ENCODE measurements at regions not wholly inside any gene's neighbourhood (a gene's known extent, or its start where the extent isn't known, plus 50 kb on each side); places are given as distances from the start of the nearest gene placed in this dataset.
"Not testable (repeated sequence)": the region's sequence is repeated elsewhere in the genome, so short reads cannot be mapped to it uniquely, and the experiment has no call there.

DNA sequence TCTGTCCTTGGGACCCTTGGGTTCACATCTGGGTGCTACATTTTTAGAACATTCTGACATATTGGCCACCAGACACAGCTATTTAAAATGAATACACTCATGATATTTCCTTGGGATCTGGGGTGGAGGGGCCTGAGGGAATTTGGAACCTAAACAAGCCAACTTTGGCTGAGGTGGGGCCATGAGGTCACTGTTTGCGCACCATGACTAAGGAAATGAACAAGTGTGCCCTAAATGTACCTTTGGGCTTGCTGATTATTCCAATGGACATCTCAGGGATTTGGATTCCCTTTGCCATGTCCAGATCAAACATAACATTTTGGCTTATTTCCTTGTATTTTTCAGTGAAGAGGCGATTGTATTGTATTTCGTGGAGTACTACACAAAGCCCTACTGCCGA, 80.5 kb upstream of the SEC11C start:
- no peak for DNase-seq

DNA sequence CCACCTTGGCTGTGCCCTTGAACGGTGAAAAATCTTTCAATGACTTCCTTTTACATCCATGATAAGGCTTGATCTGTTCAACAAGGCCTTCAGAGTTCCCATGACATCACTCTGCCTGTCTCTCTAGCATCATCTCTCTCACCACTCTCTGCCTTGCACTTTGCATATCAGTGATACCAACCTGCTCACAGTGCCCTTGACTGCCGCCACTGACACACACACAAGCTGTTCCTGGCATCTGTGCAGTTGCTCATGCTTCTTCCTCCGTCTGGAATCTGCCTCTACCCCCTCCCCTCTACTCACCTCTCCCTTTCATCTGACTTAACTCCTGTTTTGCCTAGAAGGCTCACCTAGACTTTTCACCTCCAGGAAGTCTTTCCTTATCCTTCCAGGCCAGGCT, 79.1 kb upstream of the SEC11C start:
- no peak for DNase-seq

DNA sequence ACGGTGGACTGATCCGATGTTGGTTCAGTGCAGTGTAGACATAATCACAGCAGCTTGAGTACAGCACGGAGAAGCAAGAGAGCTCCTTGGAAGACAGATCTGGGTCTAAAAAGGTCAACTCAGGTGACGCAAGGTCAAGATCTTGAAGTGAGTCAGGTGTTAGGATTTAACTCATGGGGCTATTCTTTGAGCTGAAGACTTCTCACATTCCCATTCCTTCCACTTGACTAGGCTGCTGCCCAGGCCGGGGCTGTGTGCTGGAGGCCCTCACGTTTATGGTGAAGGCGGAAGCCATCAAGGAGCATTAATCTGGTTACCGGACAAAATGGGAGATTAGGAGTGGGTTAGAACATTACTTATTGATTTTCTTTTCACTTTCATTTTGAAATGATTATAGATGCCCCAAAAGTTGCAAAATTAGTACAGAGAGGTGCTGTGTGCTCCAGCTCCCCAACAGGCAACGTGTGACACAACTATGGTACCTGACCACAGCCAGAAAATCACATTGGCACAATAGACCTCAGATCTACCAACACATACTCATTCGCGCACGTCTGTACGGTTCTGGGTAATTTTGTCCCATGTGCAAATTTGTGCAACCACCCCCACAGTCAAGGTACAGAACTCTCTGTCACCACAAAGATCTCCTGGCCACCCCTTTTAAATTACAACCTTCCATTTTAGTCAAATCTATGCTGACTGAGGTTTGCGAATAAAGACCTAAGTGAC, 77.6 kb upstream of the SEC11C start:
- DNase-seq: no peak

DNA sequence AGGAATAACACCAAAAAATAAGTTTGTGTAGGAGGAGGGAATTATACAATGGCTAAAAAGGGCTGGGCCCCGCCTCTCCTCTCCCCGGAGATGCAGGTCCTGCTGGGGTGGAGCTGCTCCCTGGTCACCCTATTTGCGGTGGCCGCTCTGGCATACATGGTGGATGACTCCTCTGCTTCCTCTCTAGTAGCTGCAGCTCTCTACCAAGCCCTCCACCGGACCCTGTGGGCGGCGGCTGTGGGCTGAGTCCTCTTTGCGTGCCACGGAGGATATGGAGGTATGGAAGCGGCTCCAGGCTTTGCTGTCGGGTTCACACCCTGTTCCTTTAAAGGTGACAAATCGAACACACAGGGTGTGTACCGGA, 77.1 kb upstream of the SEC11C start:
- DNase-seq: no peak

- DNase-seq: no peak
Measured at GRCh38 chr18:59063300-59063906, 76.3 kb upstream of the SEC11C start.

GRCh38 chr18:59063912-59064311, 75.8 kb upstream of the SEC11C start:
- no peak for DNase-seq

GRCh38 chr18:59065684-59066083, 74.0 kb upstream of the SEC11C start:
- DNase-seq: no peak

- no peak for DNase-seq
Measured at GRCh38 chr18:59067873-59068272, 71.8 kb upstream of the SEC11C start.

DNA sequence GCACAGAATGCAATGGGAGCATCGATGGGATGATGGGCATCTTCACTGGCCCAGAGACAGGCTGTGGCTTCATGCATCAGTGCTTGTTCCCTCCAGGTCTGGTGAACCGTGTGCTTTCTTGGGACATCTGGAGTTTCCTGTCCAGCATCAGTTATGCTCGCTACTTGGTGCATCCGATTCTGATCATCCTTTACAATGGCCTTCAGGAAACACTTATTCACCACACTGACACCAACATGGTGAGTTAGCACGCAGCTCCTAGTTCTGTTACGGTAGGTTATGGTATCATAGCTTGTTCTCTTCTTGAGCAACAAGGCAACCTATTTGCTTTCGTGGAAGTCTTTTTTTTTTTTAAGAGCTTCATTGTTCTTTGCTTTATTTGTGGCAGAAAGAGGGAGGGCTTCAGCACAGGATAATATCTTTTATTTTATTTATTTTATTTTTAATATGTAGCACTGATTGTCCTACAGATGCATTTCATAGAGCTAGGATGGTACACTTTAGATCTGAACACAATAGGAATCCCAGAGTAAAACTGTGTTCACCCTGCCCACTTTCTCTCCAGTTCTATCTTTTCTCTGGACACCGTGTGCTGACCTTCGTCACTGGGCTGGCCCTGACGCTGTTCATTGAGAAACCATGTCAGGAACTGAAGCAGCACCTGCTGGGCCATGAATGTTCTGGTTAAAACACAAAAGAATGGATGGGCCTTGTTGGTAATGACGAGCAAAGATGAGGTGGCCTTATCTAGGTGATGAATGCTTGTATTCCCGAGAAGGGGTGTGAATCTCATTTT, 71.2 kb upstream of the SEC11C start:
- DNase-seq: no peak

DNA sequence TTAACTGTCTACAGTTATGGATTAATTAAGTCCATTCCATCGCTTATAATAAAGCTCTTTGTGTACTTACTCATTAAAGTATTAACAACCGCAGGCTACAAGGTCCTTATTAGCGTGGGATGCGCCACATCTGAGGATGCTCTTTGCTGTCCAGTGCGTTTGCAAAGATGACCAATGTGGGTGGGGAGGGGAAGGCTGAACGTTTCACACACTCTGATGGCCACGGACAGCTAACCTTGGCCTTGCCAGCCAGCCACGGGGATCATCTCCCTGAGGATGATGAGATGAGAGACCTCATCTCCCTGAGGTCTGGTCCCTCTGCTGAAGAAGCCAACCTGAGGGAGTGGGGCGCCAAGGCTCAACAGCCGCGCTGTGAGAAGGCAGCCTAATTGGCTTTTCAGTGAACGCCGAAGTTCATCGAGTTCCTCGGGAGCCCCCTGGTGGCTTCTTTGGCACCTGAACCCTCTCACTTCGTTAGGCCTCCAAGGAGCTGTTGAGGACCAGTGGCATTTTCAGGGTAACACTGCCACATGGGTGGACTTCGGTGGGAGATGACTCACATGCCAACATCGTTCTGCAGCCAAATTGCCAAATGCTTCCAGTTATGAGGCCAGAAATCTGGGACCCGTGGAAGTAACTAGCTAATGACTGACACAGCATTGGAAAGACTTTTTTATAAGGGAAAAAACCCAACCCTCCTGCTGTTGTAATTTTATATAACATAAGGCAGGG, 69.3 kb upstream of the SEC11C start:
- DNase-seq: peak; percentile 70

DNA sequence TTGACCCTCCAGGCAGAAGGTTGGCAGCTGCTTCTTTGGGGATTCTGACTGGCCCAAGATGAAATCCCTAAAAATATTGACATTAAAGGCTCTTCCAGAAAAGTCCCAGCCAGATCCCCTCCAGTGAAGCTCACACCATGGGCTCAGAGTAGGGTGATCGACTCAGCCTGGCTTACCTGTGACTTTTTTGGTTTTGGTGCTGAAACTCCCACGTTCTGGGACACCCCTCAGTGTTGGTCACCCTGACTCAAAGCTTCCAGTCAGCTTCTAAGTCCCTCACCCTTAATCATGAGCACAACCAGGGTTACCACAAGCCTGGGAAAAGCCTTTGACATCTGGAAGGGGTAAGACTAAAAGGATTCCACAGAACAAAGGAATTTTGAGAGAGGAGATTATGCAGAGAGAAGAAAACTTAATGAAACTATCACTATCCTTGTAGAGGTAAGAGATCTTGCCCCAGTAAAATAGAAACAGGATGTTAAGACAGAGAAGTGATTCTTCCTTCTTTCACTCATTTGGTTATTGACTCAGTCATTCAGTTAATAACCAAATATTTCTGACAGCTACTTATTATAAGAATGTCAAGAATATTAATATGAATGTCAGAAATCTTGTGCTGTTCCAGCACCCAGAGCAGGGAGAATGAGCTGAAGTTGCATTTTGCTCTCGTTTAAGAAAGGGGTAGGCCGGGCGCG, 66.8 kb upstream of the SEC11C start:
- no peak for DNase-seq

DNA sequence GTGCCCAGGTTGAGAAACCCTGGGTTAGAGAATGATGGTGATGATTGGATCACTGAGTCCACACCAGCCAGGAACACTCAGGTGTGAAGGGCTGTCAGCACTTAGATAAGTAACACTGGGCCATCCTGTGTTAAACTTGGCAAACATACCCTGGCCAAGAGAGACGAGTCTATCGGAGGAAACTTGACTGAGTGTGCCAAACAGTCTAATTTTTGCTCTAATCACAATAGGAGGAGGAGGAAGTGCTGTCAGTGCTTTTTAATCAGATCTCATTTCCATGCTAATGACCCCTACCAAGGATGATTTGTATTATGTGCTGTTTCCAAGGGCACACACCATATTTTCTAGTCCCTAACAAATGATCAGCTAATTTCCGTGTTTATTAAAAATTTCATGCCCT, 63.8 kb upstream of the SEC11C start:
- no peak for DNase-seq

GRCh38 chr18:59079264-59079663, 60.4 kb upstream of the SEC11C start:
- no peak for DNase-seq

- DNase-seq: not testable (repeated sequence)
Measured at GRCh38 chr18:59079687-59080501, 59.8 kb upstream of the SEC11C start.

DNA sequence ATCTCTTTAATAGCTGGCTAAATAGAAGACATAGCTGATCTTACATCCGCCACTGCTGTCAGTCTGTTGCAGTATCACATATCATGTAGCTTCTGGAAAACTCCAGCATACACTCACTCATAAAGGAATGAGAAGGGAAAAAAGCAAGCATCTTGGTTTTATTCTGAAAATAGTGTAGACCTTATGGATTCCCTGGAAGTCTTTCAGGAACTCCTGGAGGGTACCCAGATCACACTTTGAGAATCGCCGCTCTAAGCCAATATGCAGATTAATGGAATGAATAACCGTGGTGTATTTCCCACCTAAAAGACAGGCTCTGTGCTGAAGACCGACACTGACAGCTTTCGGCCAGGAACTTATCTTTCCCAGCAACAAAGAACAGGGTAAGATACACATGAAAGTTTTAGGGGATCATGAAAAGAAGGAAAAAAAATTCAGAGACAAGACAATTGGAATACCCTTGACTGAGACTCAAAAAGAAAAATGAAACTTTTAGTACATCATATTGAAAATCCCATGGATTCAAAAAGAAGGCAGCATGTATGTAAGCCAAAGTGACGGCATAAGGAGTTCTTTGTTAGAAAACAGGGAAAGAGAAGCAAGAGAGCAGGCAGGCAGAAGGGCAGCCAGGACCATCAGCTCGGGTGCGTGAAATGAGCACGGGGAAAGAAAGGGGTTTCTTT, 56.4 kb upstream of the SEC11C start:
- no peak for DNase-seq

DNA sequence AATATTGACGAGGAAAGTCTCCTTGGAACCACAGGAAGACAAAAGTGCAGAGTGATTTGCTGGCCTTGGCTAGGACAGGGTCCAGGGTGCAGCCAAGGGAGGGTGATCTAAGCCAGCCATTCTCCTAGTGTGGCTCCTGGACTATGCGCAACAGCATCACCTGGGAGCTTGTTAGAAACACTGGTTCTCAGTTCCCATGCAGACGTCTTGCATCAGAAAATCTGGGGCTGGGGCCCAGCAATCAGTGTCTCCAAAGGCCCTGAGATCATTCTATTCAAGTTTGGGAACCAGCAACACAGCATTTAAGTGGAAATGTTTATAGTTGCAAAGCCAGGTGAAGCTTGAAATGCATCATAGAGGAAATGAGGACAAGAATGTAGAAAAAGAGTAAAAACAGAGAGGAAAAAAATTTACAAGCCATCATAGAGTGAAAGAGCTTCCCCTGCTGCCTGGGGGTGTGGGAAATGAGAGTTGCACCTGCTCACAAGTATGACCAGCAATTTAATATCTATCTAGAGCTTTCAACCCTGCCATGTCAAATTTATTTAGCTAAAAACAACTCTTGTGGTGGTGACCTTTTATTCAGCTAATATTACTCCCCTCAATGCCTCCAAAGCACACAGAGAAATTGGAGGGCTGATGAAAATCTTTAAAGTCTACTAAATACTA, 54.4 kb upstream of the SEC11C start:
- DNase-seq: no peak

- no peak for DNase-seq
Measured at GRCh38 chr18:59085797-59086196, 53.9 kb upstream of the SEC11C start.

GRCh38 chr18:59086522-59086921, 53.2 kb upstream of the SEC11C start:
- DNase-seq: no peak

DNA sequence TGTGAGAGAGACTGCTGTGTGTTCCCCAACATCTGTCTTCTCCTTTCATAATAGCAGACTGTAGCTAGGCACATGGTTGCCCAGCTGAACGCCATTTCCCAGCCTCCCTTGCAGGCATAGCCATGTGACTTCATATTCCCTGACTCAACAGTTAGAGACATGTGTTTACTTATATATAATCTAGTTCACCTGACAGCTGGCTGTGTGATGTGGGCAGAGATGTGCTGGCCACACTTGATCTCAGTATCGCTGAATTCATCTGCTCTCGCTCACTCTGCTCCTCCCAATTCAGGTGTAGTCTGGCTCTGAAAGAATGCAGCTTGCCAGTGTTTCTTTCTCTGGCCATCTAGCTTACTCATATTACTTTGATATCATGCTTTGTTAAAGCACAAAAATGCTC, 52.3 kb upstream of the SEC11C start:
- peak; percentile 21 for DNase-seq
